Right ventricle myocardium superior (tissue), 1 donor: ENCODE measurements at regions not wholly inside any gene's neighbourhood (a gene's known extent, or its start where the extent isn't known, plus 50 kb on each side); places are given as distances from the start of the nearest gene placed in this dataset.

Experiments used
- ATAC-seq: fragments of 200-7000 bp; cut with Tn5 transposase; one replicate; pipeline ENCODE4 v1.9.1; 2020; ENCODE audit warnings: mild to moderate bottlenecking; ENCODE audit not compliant: poor library complexity
- DNase-seq: peaks from one replicate; pipeline ENCODE4 v3.0.0-alpha.2; 2020
- intact Hi-C: fragments of 100-400 bp; cut with DNase I; formaldehyde crosslinking; loops from one replicate; pipeline ENCODE4 v1.11.2; 2022
- donor health status: DM: no; HTN: yes; CAD: no; lungs with severe emphysema.

DNA sequence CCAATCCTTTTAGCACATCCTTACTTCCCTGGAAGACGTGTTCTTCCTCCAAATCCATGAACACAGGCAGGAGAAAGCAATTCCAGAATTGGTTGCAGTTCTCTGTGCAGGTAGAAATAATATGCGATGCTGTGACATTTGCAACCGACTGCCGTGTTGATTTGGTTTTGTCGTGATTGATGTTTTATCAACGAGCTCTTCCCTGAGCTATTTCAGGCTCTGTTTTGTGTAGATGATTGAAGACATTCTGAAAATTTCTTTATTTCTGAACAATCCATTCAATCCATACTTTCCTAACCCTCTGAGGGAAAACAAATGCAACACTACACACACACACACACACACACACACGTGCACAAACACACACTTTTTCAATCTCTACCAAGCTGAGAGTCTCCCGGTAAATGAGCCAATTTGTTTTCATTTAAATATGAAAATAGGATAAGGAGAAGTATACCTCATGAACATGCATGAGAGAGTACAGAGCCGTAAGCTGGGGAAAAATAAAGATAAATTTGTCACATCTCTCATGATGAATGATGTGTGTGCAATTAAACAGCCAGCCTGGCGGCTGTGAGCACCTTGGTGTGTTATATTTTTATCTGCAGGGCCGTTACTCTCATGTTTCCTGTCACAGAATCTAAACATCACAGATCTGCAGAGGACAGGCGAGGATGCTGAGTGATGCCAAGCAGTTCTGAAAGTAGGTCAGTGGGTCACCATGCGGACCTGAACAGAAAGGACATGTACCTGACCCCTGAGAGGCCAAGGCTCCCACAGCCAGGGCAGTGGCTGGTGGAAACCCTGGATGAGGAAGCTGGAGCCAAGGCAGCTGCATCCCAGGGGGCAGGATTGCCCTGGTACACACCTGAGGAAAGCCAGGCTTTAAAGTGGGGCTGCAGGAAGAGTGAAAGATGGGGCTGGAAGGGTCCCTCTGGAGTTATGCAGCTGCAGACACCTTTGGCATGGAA lies 64.8 kb downstream of the PDCL3 start:
- intact Hi-C loops: no loop called here
- no peak for ATAC-seq

DNA sequence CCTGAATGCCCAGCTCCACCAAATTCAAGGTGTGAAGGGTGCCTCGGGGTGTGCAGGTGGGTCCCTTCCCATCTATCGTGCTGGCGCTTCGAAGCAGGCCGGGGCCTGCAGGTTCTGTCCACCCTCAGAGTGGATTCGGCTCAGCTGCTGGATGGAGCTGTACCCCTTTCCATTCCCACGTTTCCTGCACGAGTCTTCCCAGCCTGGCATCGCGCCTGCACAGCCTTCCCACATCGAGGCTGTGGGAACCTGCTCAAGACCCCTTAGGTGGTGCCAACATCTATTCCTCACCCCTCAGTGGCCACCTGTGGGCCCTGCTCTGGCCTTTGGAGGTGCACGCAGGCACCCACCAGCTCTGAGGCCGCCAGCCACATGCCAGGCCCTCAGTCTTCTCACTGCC lies 65.7 kb downstream of the PDCL3 start:
- ATAC-seq (no peak), DNase-seq (no peak)
- intact Hi-C loops: no loop called here

More for the DNA sequence above, 64.8 kb downstream of the PDCL3 start:
- DNase-seq: no peak

DNA sequence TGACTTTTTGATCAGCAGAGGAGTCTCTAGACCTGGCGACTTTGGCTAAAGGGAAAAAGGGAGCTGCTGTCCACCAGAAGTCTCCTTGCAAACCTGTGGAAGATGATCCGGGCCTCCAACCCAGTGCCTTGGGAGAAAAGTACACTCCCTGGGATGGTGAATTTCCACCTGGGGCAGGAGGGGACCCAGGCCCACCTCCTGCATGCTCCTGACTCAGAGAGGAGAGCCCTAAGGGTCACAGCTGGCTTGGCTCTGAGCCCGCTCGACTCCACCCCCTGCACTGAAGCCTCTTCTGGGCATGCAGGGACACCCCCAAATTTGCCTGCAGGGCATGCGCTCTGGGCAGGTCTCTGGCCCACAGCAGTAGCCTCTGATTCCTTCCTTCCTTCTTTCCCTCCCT lies 66.5 kb downstream of the PDCL3 start:
- ATAC-seq (no peak), DNase-seq (no peak)
- intact Hi-C loops: no loop called here

DNA sequence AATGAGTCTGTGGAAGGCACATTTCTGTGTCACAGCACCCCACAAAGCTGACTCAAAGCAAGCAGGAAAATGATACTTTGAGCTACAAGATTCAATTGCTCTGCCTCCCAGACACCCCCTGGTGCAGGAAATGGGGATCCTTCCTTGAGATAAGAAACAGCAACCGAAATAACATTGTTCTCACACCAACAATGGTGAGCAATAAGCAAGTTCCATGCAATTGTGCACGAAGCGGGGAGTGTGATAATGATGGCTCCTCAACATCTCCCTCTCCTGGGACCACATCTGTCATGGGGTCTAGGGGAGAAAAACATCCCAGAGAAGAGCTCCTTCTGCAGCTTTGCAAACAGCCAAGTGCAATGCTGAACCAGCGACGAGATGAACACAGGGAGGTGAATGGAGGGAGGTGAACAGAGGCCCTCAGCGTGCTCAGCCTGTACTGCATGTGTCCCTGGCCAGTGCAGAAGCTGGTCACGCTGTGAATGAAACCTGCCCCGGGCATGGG lies 67.7 kb downstream of the PDCL3 start:
- intact Hi-C loops: no loop called here

DNA sequence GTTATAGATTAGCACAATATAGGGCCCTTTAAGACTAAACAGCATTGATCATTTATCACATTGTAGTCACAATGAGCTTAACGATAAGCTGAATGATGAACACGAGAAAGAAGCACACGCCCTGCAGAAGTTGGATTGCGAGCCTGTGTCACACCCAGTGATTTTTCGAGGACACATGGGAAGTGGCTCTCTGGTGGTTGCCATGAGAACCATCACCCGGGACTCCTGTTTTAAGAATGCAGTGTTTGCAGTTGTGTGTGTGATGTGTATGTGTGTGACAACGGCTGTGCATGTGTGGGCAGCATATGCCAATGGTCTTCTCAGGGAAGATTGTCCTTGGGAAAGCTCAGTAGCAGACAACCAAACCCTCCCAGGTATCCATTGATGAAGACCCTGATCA lies 69.2 kb downstream of the PDCL3 start:
- ATAC-seq (no peak), DNase-seq (no peak)
- intact Hi-C loops: no loop called here

More for the DNA sequence above, 67.7 kb downstream of the PDCL3 start:
- DNase-seq (no peak), ATAC-seq (no peak)

DNA sequence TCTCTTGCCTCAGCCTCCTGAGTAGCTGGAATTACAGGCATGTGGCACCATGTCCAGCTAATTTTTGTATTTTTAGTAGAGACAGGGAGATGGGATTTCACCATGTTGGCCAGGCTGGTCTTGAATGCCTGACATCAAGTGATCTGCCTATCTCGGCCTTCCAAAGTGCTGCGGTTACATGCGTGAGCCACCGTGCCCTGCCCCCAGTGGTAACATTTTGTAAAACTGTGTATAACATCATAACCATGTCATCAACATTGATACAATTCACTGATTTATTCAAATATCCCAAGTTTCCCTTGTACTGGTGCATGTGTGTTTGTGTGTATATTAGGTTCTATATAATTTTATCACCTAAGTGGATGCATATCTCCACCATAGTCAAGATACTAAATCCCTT lies 70.0 kb downstream of the PDCL3 start:
- no peak for ATAC-seq
- intact Hi-C loops: no loop called here

DNA sequence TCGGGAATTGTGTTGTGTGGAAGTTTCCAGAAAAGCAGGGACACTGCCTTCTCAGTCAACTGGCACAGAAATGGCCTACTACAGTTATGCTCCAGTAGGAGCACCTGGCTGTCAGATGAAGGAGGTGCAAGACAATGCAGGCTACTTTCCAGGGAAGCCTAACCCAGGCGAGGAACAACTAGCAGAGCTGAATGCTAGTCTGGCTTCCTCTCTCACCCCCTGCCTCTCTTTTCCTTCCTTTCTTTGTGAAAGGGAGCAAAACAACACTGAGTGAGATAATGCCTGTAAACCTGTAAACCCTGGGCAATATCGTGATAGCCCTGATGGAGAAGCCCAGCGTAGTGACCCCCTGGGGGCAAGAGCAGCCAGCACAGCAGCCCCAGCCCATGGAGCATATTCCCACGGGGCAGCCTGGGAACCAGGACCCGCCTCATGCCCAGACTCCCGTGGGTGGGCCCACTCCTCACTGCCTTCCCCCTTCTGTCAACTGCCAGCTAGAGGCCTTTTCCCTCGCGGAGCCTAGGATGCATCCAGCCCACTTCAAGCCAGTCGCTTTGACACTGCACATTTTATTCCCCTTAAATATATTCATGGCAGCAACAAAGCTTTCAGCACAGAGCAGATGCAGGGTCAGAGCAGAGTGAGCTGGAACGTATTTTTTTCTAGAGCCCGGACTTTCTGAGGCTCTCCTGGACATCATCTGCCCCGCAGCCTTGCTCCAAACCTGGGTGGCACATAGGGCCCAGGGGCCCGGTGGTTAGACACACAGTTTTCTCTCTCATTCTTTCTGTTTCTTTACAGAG lies 77.0 kb downstream of the PDCL3 start:
- ATAC-seq: no peak
- intact Hi-C loops: no loop called here

More for the DNA sequence above, 70.0 kb downstream of the PDCL3 start:
- DNase-seq: no peak

GRCh38 chr2:100640431-100641124 lies 77.8 kb downstream of the PDCL3 start:
- intact Hi-C loops: no loop called here
- DNase-seq (no peak), ATAC-seq (no peak)

More for the DNA sequence above, 77.0 kb downstream of the PDCL3 start:
- DNase-seq: no peak

DNA sequence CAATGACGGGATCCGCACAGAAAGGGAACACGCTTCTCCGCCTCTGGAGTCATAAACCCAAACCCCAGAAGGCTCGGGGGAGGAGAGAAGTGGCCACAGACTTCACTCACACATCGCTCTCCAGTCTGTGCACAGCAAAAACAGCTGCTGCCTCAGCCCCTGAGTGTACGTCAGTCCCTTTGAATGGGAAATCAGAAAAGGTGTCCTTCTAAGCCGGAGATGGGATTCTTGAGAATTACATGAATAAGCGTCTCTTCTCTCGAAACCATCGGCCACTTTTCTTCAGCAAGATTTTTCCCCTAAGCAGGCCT lies 78.3 kb downstream of the PDCL3 start:
- ATAC-seq: no peak
- no peak for DNase-seq
- intact Hi-C loops: no loop called here

DNA sequence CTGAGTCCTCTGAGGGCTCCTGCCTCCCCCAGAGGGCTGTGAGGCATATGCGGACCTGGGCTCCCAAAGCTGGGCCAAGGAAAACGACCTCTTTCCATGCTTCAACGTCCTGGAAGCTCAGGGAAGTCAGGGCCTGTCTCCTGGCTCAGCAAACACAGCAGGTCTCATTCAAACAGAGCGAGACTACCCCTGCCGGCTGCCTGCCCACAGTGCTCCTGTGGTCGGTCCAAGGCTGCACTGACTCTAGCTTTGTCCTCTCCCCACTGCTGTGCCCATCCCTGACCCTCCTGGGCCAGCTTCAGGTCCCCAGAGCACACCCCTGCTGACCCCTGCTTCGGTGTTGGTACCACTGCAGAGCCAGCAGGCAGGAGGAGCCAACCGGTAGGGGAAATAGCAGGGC lies 79.6 kb downstream of the PDCL3 start:
- no peak for ATAC-seq
- intact Hi-C loops: no loop called here
- DNase-seq: no peak

- ATAC-seq (no peak), DNase-seq (no peak)
- intact Hi-C loops: no loop called here
These were observed 80.7 kb downstream of the PDCL3 start for GRCh38 chr2:100643467-100643866.

DNA sequence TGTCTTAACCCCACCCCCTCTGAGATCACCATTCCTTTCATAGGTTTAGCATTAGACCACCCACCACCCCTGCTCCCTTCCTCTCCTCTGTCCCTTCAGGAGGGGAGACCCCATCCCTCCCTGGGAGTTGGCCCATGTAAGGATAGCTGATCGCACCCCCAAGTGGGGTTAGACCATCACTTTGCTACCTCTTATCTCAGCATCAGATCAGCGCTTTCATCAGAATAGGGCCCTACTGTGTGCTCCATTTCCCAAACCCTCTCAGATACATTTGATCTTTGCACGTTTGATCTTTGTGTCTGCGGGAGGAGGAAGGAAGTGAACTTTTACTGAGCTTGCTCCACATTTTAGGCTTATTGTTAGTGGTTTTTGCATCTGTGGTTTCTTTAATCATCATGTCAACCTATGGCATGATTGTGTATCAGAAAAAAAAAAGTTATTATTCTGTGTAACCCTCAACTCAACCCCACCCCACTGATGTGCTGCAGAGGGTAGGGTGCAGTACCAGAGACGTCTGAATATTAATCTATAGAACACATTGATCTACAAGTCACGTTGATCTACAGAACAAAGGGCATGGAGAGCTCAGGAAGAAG lies 81.2 kb downstream of the PDCL3 start:
- no peak for ATAC-seq
- intact Hi-C loops: no loop called here
- no peak for DNase-seq

- no peak for DNase-seq
- intact Hi-C loops: no loop called here
These were observed 83.1 kb downstream of the PDCL3 start for GRCh38 chr2:100645695-100646429.

GRCh38 chr2:100647709-100648108 lies 84.9 kb downstream of the PDCL3 start:
- DNase-seq: no peak
- intact Hi-C loops: no loop called here
- no peak for ATAC-seq

More at GRCh38 chr2:100645695-100646429, 83.1 kb downstream of the PDCL3 start:
- ATAC-seq: no peak

DNA sequence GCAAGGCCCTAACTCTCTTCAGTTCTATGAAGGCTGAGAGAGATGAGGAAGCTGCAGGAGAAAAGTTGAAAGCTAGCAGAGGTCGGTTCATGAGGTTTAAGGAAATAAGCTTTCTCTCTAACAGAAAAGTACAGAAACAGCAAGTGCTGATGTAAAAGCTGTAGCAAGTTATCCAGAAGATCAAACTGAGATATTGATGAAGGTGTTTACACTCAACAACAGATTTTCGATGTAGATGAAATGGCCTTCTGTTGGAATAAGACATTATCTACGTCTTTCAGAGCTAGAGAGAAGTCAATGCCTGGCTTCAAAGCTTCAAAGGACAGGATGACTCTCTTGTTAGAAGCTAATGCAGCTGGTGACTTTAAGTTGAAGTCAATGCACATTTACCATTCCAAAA lies 87.4 kb downstream of the PDCL3 start:
- DNase-seq: no peak
- intact Hi-C loops: no loop called here
- no peak for ATAC-seq

GRCh38 chr2:100653449-100654035 lies 90.7 kb downstream of the PDCL3 start:
- no peak for DNase-seq
- intact Hi-C loops: no loop called here
- ATAC-seq: no peak

DNA sequence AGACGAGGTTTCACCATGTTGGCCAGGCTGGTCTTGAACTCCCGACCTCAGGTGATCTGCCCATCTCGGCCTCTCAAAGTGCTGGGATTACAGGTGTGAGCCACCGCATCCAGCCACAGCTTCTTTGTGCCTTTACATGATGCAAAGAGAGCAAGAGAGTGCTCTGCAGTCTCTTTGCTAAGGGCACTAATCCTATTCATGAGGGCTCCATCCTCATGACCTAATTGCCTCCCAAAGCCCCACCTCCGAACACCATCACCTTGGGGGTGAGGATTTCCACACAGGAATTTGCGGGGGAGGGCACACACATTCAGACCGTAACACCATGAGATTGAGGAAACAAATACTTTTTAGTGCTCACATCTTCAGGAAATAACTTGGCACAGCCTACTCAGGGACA lies 91.8 kb downstream of the PDCL3 start:
- intact Hi-C loops: no loop called here
- no peak for DNase-seq
- ATAC-seq: no peak

GRCh38 chr2:100655446-100655845 lies 92.7 kb downstream of the PDCL3 start:
- intact Hi-C loops: no loop called here
- DNase-seq (no peak), ATAC-seq (no peak)
